ENCODE measurements at regions not wholly inside any gene's neighbourhood (a gene's known extent, or its start where the extent isn't known, plus 50 kb on each side); places are given as distances from the start of the nearest gene placed in this dataset.

GRCh38 chr2:198928026-198928425, 529.7 kb downstream of the SATB2 start:
- no peak for DNase-seq (ENCODE audit: extremely low read depth, low read depth)
- no peak for TF ChIP-seq CTCF (IDR thresholded peaks at IDR 0.05; ENCODE audit: low read depth, low read length)

GRCh38 chr2:198917926-198918720, 539.6 kb downstream of the SATB2 start:
- TF ChIP-seq CTCF (IDR thresholded peaks at IDR 0.05; ENCODE audit: low read depth, low read length): no peak
- DNase-seq (ENCODE audit: extremely low read depth, low read depth): no peak

GRCh38 chr2:198917275-198917674, 540.5 kb downstream of the SATB2 start:
- TF ChIP-seq CTCF (IDR thresholded peaks at IDR 0.05; ENCODE audit: low read depth, low read length): no peak
- no peak for DNase-seq (ENCODE audit: extremely low read depth, low read depth)

- no peak for TF ChIP-seq CTCF (IDR thresholded peaks at IDR 0.05; ENCODE audit: low read depth, low read length)
- no peak for DNase-seq (ENCODE audit: extremely low read depth, low read depth)
Observed at GRCh38 chr2:198916548-198917080, 541.1 kb downstream of the SATB2 start.

GRCh38 chr2:198913394-198914152, 544.2 kb downstream of the SATB2 start:
- no peak for DNase-seq (ENCODE audit: extremely low read depth, low read depth)
- no peak for TF ChIP-seq CTCF (IDR thresholded peaks at IDR 0.05; ENCODE audit: low read depth, low read length)

DNA sequence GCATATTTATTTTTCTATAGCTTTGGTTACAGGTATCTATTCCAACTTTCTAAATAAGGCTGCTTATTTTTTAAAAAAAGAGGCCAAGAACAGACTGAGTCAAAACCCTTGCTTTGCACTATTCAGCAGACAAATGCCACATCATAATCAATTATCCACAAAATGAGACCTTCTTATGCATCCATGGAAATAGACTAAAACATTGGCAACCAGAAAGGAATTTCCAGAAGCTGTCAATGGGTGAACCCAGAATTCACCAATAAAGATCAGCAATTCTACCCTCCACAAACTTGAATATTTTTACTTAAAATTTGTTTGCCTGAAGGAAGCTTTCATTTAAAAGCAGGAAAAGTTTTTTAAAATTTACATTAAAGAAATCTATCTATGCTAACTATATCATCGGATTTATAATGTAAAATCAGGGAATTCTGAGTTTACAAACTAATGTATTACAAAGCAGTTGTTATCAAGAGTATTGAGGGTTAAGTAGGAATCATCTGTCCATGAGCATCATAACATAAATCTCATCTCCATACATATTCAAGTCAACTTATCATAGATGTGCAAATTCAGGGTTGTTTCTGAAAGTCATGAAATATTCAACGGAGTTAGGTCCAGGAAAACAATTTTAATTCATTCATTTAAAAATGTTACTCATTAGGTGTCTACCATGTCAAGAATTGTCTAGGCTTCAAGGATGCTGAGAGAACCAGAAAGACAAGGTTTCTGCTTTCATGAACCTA, 548.0 kb downstream of the SATB2 start:
- no peak for TF ChIP-seq CTCF (IDR thresholded peaks at IDR 0.05; ENCODE audit: low read depth, low read length)
- no peak for DNase-seq (ENCODE audit: extremely low read depth, low read depth)
